Effector memory CD8-positive, alpha-beta T cell (primary cell): ENCODE measurements at regions not wholly inside any gene's neighbourhood (a gene's known extent, or its start where the extent isn't known, plus 50 kb on each side); places are given as distances from the start of the nearest gene placed in this dataset.

Experiments
- ATAC-seq: fragments of 150-1000 bp; cut with Tn5 transposase; replicated peaks from 2 replicates; pipeline ENCODE4 v1.10.0; 2021; ENCODE audit warnings: mild to moderate bottlenecking, moderate library complexity
- DNase-seq, 3 experiments: peaks; one replicate each; pipeline ENCODE4 v3.0.0; 2021
- H3K27ac Mint-ChIP-seq, 2 donors: one replicate each; pipeline ENCODE4 v1.8.0; 2022; ENCODE audit warnings: mild to moderate bottlenecking in 2 of 2, mixed read lengths in 2 of 2, moderate library complexity in 2 of 2
- H3K27me3 Mint-ChIP-seq, 2 donors: one replicate each; pipeline ENCODE4 v1.8.0; 2022; ENCODE audit warnings: mixed read lengths in 2 of 2
- H3K36me3 Mint-ChIP-seq: one replicate; pipeline ENCODE4 v1.8.0; 2022; ENCODE audit warnings: mild to moderate bottlenecking, moderate library complexity, mixed read lengths; ENCODE audit not compliant: insufficient read depth
- H3K4me1 Mint-ChIP-seq, 2 donors: one replicate each; pipeline ENCODE4 v1.8.0; 2022; ENCODE audit warnings: low read depth in 2 of 2, mixed read lengths in 2 of 2
- H3K4me3 Mint-ChIP-seq, 2 donors: one replicate each; pipeline ENCODE4 v1.8.0; 2022; ENCODE audit warnings: mild to moderate bottlenecking in 2 of 2, mixed read lengths in 2 of 2, moderate library complexity in 2 of 2
- H3K9me3 Mint-ChIP-seq, 2 donors: one replicate each; pipeline ENCODE4 v1.8.0; 2022; ENCODE audit warnings: mixed read lengths in 2 of 2

GRCh38 chr1:72845381-72845780 is 563.0 kb upstream of the NEGR1 start:
- Mint-ChIP-seq H3K9me3 (peaks cover 5 to 10% of the 10 kb centered on the region in 2 donors), H3K4me1 (no peaks in the 10 kb centered on the region), H3K4me3 (no peak overlapping the region), H3K36me3 (no peaks in the 10 kb centered on the region), H3K27ac (no peak overlapping the region), H3K27me3 (no peaks in the 10 kb centered on the region)
- ATAC-seq: no peak
- no peak for DNase-seq

- Mint-ChIP-seq H3K36me3 (no peaks in the 10 kb centered on the region), H3K4me1 (no peaks in the 10 kb centered on the region), H3K4me3 (no peak overlapping the region), H3K27me3 (no peaks in the 10 kb centered on the region), H3K27ac (no peak overlapping the region), H3K9me3 (peaks cover 7 to 20% of the 10 kb centered on the region in 2 donors)
- no peak for DNase-seq
- no peak for ATAC-seq
These were observed 555.4 kb upstream of the NEGR1 start for GRCh38 chr1:72837781-72838180.

- Mint-ChIP-seq H3K27ac (no peak overlapping the region), H3K4me1 (no peaks in the 10 kb centered on the region), H3K9me3 (peaks cover 20 to 40% of the 10 kb centered on the region in 2 donors), H3K36me3 (no peaks in the 10 kb centered on the region), H3K27me3 (no peaks in the 10 kb centered on the region), H3K4me3 (no peak overlapping the region)
- DNase-seq (no peak), ATAC-seq (no peak)
These were observed 548.5 kb upstream of the NEGR1 start for GRCh38 chr1:72830606-72831390.

DNA sequence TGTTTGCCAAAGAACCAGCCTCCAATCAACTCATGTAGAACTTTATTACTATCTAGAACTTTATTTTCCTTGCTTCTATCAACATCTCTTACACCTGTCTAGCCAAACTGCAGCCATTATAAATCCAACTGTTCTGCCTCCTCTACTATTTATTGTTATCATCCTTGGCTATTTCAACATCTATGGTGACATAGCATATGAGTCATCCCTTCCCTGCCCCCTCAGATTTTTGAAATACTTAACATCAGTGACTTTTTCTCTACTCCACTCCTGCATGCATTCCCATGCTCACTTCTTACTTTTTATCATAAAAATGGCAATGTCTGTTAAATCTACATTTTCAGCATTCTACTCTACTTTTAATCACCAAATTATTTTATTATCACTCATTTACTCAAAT is 544.9 kb upstream of the NEGR1 start:
- no peaks in the 10 kb centered on the region for H3K36me3 Mint-ChIP-seq
- H3K4me1 Mint-ChIP-seq: no peaks in the 10 kb centered on the region
- peaks cover 15 to 27% of the 10 kb centered on the region in 2 donors for H3K9me3 Mint-ChIP-seq
- no peak overlapping the region for H3K27ac Mint-ChIP-seq
- H3K27me3 Mint-ChIP-seq: no peaks in the 10 kb centered on the region
- ATAC-seq (no peak), DNase-seq (no peak)
- no peak overlapping the region for H3K4me3 Mint-ChIP-seq

- no peaks in the 10 kb centered on the region for H3K27me3 Mint-ChIP-seq
- no peak overlapping the region for H3K4me3 Mint-ChIP-seq
- no peaks in the 10 kb centered on the region for H3K4me1 Mint-ChIP-seq
- no peak for DNase-seq
- no peak for ATAC-seq
- no peak overlapping the region for H3K27ac Mint-ChIP-seq
- H3K9me3 Mint-ChIP-seq: peaks cover 10 to 20% of the 10 kb centered on the region in 2 donors
- no peaks in the 10 kb centered on the region for H3K36me3 Mint-ChIP-seq
These were observed 522.2 kb upstream of the NEGR1 start for GRCh38 chr1:72804541-72804940.

GRCh38 chr1:72781038-72781437 is 498.7 kb upstream of the NEGR1 start:
- Mint-ChIP-seq H3K4me3 (no peak overlapping the region), H3K36me3 (no peaks in the 10 kb centered on the region), H3K27ac (no peak overlapping the region), H3K27me3 (no peaks in the 10 kb centered on the region), H3K4me1 (no peaks in the 10 kb centered on the region), H3K9me3 (peaks cover 0 to 2% of the 10 kb centered on the region in 2 donors)
- DNase-seq (no peak), ATAC-seq (no peak)

- H3K27ac Mint-ChIP-seq: no peak overlapping the region
- ATAC-seq (no peak), DNase-seq (no peak)
- H3K36me3 Mint-ChIP-seq: no peaks in the 10 kb centered on the region
- H3K4me1 Mint-ChIP-seq: no peaks in the 10 kb centered on the region
- no peaks in the 10 kb centered on the region for H3K27me3 Mint-ChIP-seq
- H3K4me3 Mint-ChIP-seq: no peak overlapping the region
- H3K9me3 Mint-ChIP-seq: peaks cover 0 to 2% of the 10 kb centered on the region in 2 donors
These were observed 497.9 kb upstream of the NEGR1 start for GRCh38 chr1:72780212-72780611.

DNA sequence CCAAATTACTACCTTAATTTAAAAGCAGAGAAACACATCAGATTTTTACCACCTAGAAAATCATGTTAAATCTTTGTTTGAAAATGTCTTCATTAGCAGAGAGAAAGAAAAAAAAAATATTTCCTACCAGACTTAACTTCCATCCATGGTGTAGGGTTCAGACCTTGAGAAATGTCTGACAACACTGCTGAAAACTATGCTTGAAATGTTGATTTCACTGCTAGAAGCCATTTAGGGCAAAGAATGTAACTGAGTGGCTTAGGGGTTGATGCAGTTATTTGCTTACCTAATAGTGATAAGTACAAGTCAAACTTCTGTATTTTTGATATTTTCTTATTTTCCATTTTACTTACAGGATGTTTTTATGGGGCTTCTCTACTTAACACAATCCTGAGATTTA is 495.6 kb upstream of the NEGR1 start:
- H3K27me3 Mint-ChIP-seq: no peaks in the 10 kb centered on the region
- no peaks in the 10 kb centered on the region for H3K36me3 Mint-ChIP-seq
- no peak overlapping the region for H3K27ac Mint-ChIP-seq
- ATAC-seq: no peak
- H3K4me1 Mint-ChIP-seq: no peaks in the 10 kb centered on the region
- no peak for DNase-seq
- H3K9me3 Mint-ChIP-seq: peaks cover 0 to 3% of the 10 kb centered on the region in 2 donors
- no peak overlapping the region for H3K4me3 Mint-ChIP-seq

GRCh38 chr1:72763481-72763880 is 481.1 kb upstream of the NEGR1 start:
- Mint-ChIP-seq H3K27ac (no peak overlapping the region), H3K36me3 (peaks cover 4% of the 10 kb centered on the region), H3K4me1 (no peaks in the 10 kb centered on the region), H3K9me3 (peaks cover 3 to 7% of the 10 kb centered on the region in 2 donors), H3K27me3 (no peaks in the 10 kb centered on the region), H3K4me3 (no peak overlapping the region)
- no peak for DNase-seq
- no peak for ATAC-seq

DNA sequence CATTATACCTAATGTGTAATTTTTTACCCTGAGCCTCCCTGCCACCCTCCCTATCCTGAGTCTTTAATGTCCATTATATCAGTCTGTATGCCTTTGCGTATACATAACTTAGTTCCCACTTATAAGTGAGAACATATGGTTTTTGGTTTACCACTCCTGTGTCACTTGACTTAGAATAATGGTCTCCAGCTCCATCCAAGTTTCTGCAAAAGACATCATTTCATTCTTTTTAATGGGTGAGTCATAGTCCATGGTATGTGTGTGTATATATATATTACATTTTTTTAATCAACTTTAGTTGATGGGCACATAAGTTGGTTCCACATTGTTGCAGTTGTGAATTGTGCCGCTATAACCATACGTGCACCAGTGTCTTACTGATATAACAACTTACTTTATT is 477.1 kb upstream of the NEGR1 start:
- H3K4me1 Mint-ChIP-seq: no peaks in the 10 kb centered on the region

DNA sequence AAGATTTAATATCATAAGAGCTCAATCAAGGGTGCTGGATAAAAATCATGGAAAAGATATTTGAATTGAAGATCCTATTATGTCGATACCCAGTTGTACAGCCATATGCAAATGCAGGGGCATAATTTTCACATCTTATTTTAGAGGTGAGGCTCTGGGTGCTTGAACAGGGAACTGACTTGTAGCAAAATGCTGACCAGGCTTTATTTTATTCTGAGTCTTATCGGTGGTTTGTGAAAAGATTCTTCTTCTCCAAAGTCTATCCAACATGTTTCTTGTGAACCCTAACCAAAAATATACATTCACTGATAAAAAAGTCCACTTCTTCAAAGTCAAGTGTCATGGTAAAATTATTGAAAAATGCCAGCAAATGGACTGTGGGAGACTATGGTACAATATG is 475.5 kb upstream of the NEGR1 start:
- no peaks in the 10 kb centered on the region for H3K36me3 Mint-ChIP-seq
- H3K27me3 Mint-ChIP-seq: no peaks in the 10 kb centered on the region
- no peak overlapping the region for H3K27ac Mint-ChIP-seq
- no peaks in the 10 kb centered on the region for H3K4me1 Mint-ChIP-seq
- peaks cover 0 to 1% of the 10 kb centered on the region in 2 donors for H3K9me3 Mint-ChIP-seq
- ATAC-seq (no peak), DNase-seq (no peak)
- H3K4me3 Mint-ChIP-seq: no peak overlapping the region

More for the DNA sequence above, 477.1 kb upstream of the NEGR1 start:
- no peak for ATAC-seq
- DNase-seq: no peak
- H3K27me3 Mint-ChIP-seq: no peaks in the 10 kb centered on the region
- H3K4me3 Mint-ChIP-seq: no peak overlapping the region
- H3K36me3 Mint-ChIP-seq: peaks cover 2% of the 10 kb centered on the region
- H3K27ac Mint-ChIP-seq: no peak overlapping the region
- H3K9me3 Mint-ChIP-seq: peaks cover 1 to 5% of the 10 kb centered on the region in 2 donors

GRCh38 chr1:72745413-72745812 is 463.1 kb upstream of the NEGR1 start:
- no peak for DNase-seq
- Mint-ChIP-seq H3K36me3 (no peaks in the 10 kb centered on the region), H3K4me1 (no peaks in the 10 kb centered on the region), H3K4me3 (no peak overlapping the region), H3K9me3 (peaks cover 0 to 14% of the 10 kb centered on the region in 2 donors), H3K27ac (no peak overlapping the region), H3K27me3 (no peaks in the 10 kb centered on the region)
- ATAC-seq: no peak

DNA sequence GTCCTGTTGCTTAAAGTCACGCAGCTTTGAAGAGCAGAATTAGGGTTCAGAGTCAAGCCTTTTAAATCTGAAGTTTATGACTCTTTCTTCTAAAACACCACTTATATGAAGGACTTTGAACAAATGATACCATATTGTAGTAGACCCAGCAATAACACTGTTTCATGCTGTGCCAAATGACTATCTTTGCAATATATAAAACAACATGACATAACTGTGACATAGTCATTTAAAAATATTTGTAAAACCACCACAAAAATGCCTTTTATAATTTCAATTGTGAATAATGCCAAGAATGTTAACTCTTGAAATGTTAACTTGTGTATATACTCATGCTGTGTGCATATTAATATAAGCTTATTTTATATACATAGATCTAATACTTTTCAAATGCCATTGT is 452.1 kb upstream of the NEGR1 start:
- Mint-ChIP-seq H3K4me3 (no peak overlapping the region), H3K4me1 (no peaks in the 10 kb centered on the region), H3K27ac (no peak overlapping the region), H3K9me3 (peaks cover 7 to 13% of the 10 kb centered on the region in 2 donors), H3K36me3 (no peaks in the 10 kb centered on the region), H3K27me3 (no peaks in the 10 kb centered on the region)
- ATAC-seq (no peak), DNase-seq (no peak)

DNA sequence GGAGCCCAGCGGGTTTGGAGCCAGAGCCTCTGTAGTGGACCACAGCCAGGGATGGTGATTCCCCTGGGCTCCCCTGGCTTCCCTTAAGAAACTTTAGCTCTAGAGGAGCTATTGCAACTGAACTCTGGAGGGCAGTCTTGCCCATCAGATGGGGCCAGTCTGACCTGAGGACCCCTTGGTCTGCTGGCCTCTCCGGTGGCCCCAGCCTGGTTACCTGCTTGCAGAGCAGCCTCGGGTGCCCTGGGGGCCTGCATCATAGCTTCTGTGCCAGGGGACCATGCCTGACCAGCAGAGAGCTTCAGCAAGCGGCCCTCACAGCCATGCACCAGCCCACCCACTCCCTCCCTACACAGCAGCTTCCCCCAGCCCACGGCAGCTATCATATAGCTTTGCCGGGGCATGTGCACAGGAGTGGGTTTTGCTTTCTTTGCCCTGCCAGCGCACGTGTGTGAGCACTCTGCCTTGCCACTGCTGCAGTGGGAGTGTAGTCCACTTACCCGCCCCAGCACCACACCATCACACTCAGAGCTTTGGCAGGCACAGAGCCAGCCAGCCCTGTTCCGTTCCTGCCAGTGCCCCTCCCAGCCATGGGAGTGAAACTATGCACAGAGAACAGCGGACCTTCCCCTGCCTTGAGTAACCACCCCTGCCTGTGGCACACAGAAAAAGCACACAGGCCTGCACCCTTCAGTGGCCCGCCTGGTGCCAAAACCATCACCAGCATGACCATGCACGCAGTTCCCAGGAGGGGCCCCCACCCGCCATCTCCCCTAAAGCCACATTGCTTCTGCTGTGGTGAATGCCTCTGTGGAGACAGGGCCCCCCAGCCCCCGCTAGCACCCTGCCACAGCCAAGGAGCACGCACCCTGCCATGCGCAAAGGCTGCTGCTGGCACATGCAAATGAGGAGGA is 442.9 kb upstream of the NEGR1 start:
- no peaks in the 10 kb centered on the region for H3K27me3 Mint-ChIP-seq
- H3K36me3 Mint-ChIP-seq: no peaks in the 10 kb centered on the region
- H3K4me1 Mint-ChIP-seq: no peaks in the 10 kb centered on the region
- DNase-seq (no peak), ATAC-seq (no peak)
- H3K9me3 Mint-ChIP-seq: peaks cover 8 to 9% of the 10 kb centered on the region in 2 donors
- H3K27ac Mint-ChIP-seq: no peak overlapping the region
- no peak overlapping the region for H3K4me3 Mint-ChIP-seq
